HG02623 (cell line): ENCODE measurements at regions not wholly inside any gene's neighbourhood (a gene's known extent, or its start where the extent isn't known, plus 50 kb on each side); places are given as distances from the start of the nearest gene placed in this dataset.
"Not testable (repeated sequence)": the region's sequence is repeated elsewhere in the genome, so short reads cannot be mapped to it uniquely, and the experiment has no call there.

Experiments
- ATAC-seq: cut with Tn5 transposase; IDR thresholded peaks from one replicate; pipeline ENCODE4 v1.9.1; 2021; ENCODE audit warnings: moderate library complexity; ENCODE audit not compliant: unreplicated experiment

DNA sequence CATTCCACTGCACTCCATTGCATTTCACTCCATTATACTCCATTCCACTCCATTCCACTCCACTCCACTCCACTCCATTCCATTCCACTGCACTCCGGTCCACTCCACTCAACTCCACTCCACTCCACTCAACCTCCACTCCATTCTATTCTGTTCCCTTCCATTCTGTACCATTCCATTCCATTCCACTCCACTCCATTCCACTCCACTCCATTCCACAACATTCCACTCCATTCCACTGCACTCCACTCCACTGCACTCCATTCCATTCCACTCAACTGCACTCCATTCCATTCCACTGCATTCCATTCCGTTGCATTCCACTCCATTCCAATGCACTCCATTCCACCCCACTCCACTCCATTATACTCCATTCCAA, 2565.3 kb upstream of the TPTE start:
- not testable (repeated sequence) for ATAC-seq

DNA sequence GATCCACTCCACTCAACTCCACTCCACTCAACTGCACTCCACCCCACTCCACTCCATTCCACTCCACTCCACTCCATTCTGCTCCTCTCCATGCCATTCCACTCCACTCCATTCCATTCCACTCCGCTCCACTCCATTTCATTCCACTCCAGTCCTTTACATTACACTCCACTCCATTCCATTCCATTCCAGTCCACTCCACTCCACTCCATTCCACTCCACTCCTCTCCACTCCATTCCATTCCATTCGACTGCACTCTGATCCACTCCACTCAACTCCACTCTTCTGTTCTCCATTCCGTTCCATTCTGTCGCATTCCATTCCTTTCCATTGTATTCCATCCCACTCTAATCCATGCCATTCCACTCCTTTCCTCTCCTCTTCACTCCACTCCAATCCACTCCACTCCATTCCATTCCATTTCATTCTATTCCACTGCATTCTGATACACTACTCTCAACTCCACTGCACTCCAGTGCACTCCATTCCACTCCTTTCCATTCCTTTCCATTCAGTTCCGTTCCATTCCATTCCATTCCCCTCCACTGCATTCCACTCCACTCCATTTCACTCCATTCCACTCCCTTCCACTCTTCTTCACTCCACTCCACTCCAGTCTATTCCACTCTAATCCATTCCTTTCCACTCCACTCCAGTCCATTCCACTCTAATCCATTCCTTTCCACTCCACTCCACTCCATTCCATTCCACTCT, 2564.2 kb upstream of the TPTE start:
- not testable (repeated sequence) for ATAC-seq

DNA sequence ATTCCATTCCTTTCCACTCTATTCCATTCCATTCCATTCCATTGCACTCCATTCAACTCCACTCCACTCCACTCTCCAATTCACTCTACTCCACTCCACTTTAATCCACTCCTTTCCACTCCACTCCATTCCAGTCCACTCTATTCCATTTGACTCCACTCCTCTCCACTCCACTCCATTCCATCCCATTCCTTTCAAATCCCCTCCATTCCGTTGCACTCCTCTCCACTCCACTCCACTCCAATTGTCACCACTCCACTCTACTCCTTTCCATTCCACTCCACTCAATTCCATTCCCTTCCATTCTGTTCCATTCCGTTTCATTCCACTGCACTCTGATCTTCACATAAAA, 2563.7 kb upstream of the TPTE start:
- no peak for ATAC-seq
